NCI-H748 (cell line): ENCODE measurements at regions not wholly inside any gene's neighbourhood (a gene's known extent, or its start where the extent isn't known, plus 50 kb on each side); places are given as distances from the start of the nearest gene placed in this dataset.

Source experiments
- DNase-seq: peaks from one replicate; lab custom pipeline; 2025; ENCODE audit not compliant: unreplicated experiment; lab: John Stamatoyannopoulos, UW

DNA sequence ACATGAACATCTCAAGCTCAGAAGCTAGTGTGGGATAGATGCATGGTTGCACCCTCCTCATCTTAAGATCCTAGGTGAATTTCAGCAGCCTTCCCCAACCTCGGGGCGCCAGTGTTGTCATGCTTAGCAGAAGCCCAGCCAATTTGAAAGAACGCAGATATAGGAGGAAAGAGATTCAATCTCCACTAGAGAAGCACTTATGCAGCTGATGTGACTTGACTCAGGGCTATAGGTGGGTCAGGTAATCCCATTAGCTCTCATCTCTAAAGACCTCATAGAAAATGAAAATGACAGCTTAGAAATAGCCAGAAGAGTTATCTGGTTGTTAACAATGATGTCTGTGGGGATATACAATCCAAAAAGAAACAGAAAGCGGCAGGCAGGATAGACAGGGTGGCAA is 310.5 kb downstream of the GPAM start:
- DNase-seq: no peak

DNA sequence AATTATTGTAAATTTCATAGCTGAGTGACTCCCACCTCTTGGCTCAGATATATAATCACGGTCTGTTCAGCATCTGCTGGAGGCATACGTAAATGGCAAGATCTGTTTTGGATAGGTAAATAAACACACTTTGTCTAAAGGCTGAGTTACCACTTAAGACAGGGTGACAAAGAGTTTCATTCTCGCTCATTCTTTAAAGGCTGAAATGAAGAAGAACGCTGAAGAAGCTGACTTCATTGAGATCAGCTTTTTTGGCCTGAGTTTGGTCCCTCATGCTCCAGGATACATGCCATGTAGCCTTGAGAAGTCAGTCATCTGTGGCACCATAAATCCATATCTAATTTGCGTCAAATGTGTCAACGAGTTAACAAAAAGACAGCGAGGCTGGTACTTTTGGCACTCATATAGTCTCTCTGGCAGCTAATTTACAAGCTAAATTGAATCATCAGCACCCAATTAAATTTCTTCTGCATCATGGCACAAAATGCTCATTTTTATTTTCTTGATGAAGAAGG is 309.9 kb downstream of the GPAM start:
- no peak for DNase-seq

DNA sequence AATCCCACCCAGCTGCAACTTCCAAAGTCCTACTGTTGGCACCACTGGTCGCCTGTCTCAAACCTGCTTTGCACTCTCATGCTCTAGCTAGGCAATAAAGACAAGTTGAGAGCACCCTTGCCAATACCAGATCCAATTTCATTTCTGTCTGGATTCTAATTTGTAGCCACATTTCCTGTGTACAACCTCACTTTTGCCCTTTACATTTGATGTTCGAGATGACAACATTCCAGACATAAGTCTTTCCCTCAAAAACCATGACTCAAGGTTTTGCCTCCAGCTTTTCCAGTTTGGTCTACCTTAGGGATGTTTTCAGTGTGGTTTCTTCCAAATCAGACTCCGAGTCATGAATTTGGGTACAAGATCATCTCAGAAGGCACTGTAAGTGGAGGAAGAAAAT is 309.0 kb downstream of the GPAM start:
- no peak for DNase-seq

DNA sequence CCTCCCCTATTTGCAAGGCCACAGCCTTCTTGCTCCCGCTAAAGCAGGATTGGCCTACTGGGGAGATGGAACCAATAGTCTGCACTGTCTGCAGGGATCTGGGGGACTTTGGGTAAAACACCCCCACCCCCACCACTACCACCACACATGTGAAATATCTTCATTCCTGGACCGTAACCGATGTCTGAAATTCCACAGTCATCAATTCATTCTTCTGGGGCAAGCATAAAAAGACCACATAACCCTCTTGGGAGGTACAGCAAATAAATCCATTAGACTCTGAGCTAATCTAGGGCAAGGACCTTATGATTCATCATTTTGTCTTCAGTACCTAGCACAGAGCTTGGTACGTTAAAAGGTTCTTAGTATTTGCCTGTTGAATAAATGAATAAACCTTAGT is 307.8 kb downstream of the GPAM start:
- DNase-seq: no peak

DNA sequence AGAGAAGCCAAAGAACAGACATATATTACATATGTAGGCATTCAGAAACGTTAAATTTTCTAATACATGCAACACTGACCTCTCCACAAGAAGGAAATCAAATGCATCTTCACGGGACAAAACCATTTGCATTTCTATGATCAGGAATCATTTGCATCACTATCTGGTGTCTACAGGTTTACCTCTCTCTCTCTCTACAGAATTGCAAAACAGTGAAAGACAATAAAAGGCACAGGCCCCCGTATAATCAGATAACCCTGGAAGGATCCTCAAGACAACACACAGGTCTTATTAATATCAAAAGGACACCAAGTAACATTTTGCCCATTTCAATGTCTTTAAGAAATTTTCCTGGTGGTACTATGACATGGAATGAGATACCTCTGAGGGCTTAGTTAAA is 306.3 kb downstream of the GPAM start:
- no peak for DNase-seq

DNA sequence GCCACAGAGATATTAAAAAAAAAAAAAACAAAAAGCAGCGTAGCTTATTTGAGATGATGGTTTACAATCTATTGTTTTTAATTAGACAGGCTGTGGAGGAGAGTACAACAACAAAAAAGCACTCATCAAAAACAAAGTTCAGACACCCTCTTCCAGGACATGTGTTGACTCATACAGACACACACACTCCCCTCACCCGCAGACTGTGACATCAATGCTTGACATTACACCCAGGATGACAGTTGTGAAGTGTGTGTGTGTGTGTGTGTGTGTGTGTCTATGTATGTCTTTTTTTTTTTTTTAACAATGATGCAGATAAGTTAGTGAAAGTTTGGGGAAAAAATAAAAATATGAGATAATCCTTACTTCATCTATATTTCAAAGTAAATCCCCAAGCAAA is 303.6 kb downstream of the GPAM start:
- no peak for DNase-seq

DNA sequence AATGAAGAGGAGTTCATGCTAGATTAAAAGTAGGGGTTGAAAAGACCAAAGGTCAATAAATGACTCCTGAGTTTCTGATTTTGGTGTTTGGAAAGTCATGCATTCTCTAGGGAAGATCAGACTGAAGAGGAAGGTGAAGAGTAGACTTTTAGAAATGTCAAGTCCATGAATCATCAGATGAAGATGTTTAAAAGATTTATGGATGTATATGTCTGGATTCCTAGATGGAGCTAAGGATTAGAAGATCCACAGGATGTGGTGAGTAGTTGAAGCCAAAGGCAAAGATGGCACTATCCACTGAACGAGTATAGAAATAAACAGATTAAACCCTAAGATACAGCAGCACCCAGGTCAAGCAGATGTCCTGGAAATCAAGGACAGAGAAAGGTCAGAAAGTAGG is 298.5 kb downstream of the GPAM start:
- no peak for DNase-seq

DNA sequence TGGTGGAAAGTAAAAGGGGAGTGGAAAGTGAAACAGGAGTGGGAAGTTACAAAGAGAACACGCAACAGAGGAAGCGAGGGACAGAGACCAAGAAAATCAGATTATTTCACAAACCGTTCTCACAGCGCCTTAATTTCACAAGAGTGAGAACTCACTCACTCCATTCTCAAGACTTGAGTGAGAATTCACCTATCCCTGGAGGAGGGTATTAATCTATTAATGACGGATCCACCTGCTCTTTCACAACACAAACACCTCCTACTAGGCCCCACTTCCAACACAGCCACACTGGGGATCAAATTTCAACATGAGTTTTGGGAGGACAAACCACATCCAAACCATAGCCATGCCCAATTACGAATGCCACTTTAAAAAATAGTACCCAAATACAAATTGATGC is 297.6 kb downstream of the GPAM start:
- DNase-seq: no peak

DNA sequence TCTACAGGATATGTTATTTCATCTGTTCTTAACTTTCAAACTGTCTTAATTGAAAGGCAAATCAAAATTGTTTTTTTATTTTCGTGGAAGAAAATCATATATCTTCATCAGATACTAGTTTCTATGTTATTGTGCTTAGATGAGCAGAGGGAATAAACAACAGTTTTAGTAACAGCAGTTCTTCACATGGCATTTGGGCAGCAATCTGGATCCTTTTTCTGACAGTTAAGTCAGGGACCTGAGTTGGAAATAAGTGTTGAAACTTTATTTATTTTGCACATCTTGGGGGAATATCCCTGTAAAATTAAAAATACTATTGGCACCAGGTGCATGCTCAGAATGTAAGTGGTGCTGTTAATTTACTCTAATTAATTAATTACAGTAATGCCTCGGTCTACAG is 296.3 kb downstream of the GPAM start:
- no peak for DNase-seq

DNA sequence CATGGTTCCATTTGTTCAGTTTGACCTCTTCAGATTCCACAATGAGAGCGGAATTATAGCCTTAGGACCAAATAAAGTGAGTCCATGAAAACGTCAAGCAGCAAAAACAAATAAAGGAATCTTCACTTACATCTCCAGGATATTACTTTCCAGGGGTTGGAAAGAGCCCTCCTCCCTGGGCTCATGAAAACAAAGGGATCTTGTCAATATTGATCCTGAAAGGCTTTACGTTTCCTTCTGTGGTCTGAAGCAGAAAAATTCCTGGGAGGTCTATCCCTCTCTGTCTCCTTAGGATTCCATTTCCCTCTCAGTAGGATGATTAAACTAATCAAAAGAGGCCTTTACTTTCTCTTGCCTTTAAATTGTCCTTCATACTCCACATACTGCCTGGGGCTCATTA is 293.5 kb downstream of the GPAM start:
- no peak for DNase-seq

DNA sequence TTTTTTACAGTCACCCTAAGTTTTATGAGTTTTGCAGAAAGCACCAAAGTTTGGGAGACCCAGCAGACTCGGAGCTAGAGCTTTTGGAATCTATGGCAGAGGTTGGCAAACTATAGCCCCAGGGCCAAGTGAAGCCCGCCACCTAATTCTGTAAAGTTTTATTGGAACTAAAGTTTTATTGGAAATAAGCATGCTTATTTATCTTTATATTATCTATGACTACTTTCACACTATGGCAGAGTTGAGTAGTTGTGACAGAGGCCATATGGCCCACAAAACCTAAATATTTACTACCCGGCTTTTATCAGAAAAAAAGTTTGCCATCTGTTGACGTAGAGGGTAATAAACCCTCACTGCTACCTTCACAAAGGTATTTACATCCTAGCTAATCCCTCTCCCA is 267.6 kb downstream of the GPAM start:
- DNase-seq: no peak

DNA sequence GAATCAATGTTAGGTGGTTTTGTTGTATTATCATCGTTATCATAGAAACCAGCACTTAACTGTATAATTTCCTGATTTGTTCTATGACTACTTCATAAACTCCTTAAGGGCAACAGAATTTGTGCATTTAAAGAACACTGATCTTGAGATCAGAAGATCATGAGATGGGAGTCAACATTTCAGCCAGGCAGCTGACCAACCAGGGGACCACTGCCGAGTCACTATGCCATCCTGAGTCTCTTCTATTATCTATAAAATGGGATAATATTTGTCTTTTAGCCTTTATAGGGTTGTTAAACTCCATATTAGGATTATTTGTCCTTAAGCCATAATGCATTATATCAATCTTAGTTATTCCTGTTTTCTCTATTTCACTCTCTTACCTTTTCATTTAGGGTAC is 261.7 kb downstream of the GPAM start:
- DNase-seq: no peak

DNA sequence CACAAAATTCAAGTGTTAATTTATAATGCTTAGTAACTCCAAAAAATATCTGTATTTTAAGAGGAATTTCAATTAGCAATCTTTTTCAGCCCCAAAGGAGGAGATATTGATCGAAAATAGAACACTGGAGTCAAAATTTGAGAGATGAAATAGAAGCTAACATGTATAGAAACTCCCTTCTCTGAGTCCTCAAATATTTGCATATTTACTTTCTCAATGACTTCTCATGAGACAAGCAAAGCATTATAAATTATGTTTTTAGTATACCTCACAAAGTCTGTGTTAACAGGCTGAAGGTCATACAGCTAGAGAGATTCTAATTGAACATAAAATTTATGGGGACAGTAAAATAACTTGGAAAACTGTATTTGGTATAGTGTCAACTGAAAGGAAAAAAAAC is 260.5 kb downstream of the GPAM start:
- DNase-seq: no peak

DNA sequence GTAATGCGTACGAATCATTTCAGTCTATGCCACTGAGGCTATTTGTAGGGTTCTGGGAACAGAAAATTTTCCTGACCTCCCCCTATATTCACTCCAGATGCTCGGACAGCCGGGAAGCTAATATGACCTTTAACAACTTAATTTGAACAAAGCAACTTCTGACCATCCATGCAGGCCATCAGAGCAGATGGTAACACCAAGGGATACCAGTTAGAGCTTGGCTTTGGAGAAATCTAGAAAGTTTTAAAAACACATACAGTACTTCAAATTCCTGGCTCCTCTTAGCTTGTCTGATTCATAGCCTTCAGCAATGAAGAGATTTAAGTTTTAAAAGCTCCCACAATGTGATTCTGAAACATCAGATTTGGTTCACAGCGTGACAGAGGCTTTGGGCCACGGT is 257.3 kb downstream of the GPAM start:
- DNase-seq: no peak

DNA sequence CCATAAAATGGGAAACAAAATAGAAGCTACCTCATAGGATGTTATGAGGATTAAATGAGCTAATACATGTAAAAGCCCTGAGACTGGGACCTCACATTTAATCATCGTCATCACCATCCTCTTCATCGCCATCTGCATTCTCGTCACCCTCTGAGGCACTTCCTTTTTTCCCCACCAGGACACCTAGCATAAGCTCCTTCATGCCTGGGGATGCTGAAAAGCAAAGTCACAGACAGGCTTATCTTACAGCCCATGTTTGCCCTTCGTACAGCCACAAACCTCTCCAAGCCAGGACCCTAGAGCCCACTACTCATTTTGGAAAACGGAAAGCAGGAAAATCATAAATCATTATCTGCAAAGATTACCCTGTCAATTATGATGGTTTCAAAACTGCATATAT is 249.6 kb downstream of the GPAM start:
- DNase-seq: no peak

DNA sequence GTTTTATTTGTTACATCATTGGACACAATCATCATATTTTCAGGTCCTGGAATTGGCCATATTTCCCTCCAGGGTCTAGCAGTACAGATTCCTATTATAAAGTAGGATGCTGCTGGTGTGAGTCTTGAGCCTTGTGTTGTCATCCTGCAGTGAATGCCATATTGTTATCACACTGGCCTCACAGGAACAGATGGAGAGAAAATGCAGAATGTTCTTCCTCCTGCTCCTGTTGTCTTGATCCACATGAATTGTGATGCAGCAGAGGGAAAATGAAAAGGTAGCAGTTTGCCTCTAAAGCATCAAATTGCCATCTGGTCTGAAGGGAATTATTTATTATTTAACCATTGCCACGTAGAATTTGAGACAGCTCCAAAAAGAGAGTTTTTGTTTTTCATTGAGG is 248.6 kb downstream of the GPAM start:
- no peak for DNase-seq

DNA sequence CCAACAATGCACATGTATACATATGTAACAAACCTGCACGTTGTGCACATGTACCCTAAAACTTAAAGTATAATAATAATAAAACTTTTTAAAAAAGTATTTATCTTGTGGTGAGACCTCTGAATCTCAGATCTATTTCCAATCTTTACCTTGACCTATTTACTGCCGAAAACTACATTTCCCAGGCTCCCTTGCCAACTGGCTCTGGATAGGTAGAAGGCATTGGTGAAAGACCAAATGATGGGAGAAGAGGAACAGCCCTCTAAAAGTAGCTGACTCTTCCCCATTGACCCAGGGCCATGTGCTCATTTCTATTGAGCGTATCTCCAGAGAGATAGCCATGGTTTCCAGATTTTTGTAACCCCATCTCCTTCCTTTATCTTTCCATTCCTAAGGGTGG is 247.4 kb downstream of the GPAM start:
- DNase-seq: no peak

DNA sequence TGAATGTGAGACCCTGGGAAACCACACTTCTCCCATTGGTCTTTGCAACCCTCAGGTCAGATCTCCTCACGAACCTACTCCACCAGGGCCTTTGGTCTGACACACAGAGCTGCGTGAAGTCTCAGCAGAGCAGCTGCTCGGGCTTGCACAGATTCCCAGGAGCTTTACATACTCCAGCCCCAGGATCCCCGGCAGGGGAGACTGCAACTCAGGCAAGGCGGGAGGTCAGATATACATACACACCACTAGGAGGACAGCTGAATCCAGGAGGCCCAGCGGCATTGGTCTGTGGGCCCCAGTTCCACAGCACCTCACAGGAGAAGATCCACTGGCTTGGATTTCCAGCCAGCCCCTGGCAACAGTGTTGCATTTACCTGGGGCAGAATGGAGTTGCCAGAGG is 239.2 kb downstream of the GPAM start:
- no peak for DNase-seq

DNA sequence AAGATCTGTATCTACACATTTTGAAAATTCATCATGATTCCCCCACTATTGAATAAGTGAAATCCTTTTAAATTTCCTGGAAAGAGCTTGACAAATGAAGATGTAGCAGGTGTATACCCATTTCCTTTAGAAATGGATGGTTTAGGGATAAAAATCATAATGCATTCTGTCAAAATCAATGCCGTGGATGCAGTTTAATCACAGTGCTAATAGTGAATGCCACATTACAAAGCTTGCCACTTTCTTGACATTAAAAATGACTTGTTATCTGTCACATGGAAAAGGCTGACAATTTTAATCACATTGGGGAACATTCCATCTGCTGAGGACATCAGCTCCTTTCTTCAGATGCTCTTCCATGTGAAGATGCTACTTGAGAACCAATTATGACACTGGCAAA is 229.6 kb downstream of the GPAM start:
- DNase-seq: no peak

DNA sequence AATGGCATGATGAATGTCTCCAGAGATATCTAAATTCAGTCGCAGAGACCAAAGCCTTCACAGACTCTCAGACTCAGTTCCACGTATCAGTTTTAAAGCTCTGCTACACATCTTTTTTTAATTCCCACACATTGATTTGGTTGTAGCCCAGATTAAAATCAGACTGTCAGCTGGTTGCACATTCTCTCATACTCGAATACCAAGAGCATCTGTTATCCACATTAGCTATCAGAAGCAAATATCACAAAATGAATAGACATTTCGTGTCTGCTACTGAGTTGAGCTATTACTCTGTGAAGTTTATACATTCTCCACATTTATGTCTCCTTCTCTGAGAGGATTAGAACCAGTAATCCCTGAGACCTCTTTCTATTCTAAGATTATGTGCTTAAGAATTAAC is 229.2 kb downstream of the GPAM start:
- no peak for DNase-seq

DNA sequence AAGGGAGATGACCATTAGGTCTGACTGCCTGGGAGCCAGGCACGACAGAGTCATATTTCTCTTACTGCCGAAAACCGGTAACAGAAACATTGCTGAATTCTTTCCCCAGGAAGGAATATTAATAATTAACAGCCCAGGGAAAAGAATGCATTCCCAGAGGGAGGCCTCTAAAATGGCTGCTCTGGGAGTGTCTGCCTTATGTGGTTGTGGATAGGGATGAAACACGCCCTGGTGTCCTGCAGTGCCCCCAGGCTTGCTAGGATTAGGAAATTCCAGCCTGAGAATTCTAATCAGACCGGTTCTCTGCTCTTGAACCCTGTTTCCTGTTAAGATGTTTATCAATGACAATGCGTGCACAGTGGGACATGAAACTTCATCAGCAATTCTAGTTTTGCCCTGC is 226.7 kb downstream of the GPAM start:
- no peak for DNase-seq

DNA sequence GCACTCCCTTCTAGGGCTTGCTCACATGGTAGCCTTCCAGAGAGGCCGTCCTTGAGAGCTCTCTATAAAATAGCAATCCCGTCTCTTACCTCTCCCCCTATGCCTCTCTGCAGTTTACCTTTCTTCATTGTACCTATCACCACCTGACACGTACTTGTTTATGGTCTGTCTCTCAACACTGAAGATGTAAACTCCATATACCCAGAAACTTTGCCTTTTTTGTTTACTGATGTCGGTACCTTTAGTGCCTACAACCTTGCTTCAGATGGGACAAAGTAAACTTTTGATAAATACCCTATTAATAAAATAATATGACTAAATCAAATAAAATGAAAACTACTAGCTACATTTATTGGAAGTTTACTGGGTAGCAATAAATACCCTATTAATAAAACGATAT is 220.6 kb downstream of the GPAM start:
- no peak for DNase-seq

DNA sequence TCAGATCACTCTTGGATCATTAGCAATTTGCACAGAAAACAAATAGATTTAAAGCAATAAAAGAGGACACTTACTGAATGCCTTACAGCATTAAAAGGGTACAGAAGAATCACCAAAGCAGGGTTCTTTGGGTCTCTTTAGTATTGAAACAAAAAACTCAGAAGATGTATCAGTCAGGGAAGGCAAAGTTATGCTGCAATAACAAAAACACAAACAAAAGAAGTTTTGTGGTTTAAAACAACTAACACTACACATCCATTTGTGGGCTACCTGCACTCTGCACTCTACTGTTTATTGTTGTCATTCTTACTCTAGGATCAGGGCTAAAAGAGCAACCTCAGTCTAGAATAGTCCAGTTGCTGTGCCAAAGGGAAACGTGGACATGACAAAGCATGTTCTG is 216.4 kb downstream of the GPAM start:
- DNase-seq: no peak

DNA sequence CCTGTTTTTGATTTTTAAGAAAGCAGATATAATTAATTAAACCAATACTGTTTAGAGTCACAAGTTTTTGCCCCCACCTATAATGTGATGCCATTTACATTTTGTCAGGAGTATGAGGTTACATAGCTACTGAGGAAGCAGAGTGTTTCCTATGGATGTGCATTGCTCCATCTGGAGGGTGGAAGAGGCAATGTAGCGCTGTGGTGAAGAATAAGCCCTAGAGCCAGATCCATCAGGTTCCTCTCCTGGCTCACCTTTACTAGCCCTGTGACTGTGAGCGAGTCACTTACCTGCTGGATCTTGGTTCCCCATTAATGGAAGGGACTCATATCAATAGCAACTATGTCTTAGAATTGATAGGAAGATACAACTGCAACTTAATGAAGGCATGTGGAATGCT is 216.0 kb downstream of the GPAM start:
- DNase-seq: no peak
